ENCODE measurements at regions not wholly inside any gene's neighbourhood (a gene's known extent, or its start where the extent isn't known, plus 50 kb on each side); places are given as distances from the start of the nearest gene placed in this dataset.
"Not testable (repeated sequence)": the region's sequence is repeated elsewhere in the genome, so short reads cannot be mapped to it uniquely, and the experiment has no call there.

- not testable (repeated sequence) for H3K27me3 ChIP-seq (replicated peaks; ENCODE audit: control insufficient read depth, insufficient read depth, low read length); H3K36me3 ChIP-seq (ENCODE audit: control insufficient read depth, insufficient read depth, low read length); DNase-seq (ENCODE audit: extremely low read depth, insufficient read length); H3K4me3 ChIP-seq (replicated peaks; ENCODE audit: low read depth, low read length)
Measured at GRCh38 chr11:49585495-49585894, 366.7 kb upstream of the OR4C13 start.

GRCh38 chr11:49608892-49609291 is 343.3 kb upstream of the OR4C13 start:
- not testable (repeated sequence) for H3K27me3 ChIP-seq (replicated peaks; ENCODE audit: control insufficient read depth, insufficient read depth, low read length); H3K36me3 ChIP-seq (ENCODE audit: control insufficient read depth, insufficient read depth, low read length); H3K4me3 ChIP-seq (replicated peaks; ENCODE audit: low read depth, low read length); DNase-seq (ENCODE audit: extremely low read depth, insufficient read length)

GRCh38 chr11:49623872-49624271 is 328.3 kb upstream of the OR4C13 start:
- H3K27me3 ChIP-seq (replicated peaks; ENCODE audit: control insufficient read depth, insufficient read depth, low read length); DNase-seq (ENCODE audit: extremely low read depth, insufficient read length); H3K4me3 ChIP-seq (replicated peaks; ENCODE audit: low read depth, low read length); H3K36me3 ChIP-seq (ENCODE audit: control insufficient read depth, insufficient read depth, low read length): not testable (repeated sequence)

- H3K27me3 ChIP-seq (replicated peaks; ENCODE audit: control insufficient read depth, insufficient read depth, low read length); H3K4me3 ChIP-seq (replicated peaks; ENCODE audit: low read depth, low read length); H3K36me3 ChIP-seq (ENCODE audit: control insufficient read depth, insufficient read depth, low read length); DNase-seq (ENCODE audit: extremely low read depth, insufficient read length): not testable (repeated sequence)
Measured at GRCh38 chr11:49670705-49671104, 281.5 kb upstream of the OR4C13 start.

- H3K36me3 ChIP-seq (ENCODE audit: control insufficient read depth, insufficient read depth, low read length); H3K27me3 ChIP-seq (replicated peaks; ENCODE audit: control insufficient read depth, insufficient read depth, low read length); DNase-seq (ENCODE audit: extremely low read depth, insufficient read length); H3K4me3 ChIP-seq (replicated peaks; ENCODE audit: low read depth, low read length): not testable (repeated sequence)
Measured at GRCh38 chr11:49702121-49702520, 250.1 kb upstream of the OR4C13 start.

GRCh38 chr11:49750447-49750846 is 201.7 kb upstream of the OR4C13 start:
- not testable (repeated sequence) for DNase-seq (ENCODE audit: extremely low read depth, insufficient read length); H3K27me3 ChIP-seq (replicated peaks; ENCODE audit: control insufficient read depth, insufficient read depth, low read length); H3K36me3 ChIP-seq (ENCODE audit: control insufficient read depth, insufficient read depth, low read length); H3K4me3 ChIP-seq (replicated peaks; ENCODE audit: low read depth, low read length)

GRCh38 chr11:49750960-49751359 is 201.2 kb upstream of the OR4C13 start:
- not testable (repeated sequence) for H3K27me3 ChIP-seq (replicated peaks; ENCODE audit: control insufficient read depth, insufficient read depth, low read length); H3K4me3 ChIP-seq (replicated peaks; ENCODE audit: low read depth, low read length); H3K36me3 ChIP-seq (ENCODE audit: control insufficient read depth, insufficient read depth, low read length); DNase-seq (ENCODE audit: extremely low read depth, insufficient read length)

- not testable (repeated sequence) for DNase-seq (ENCODE audit: extremely low read depth, insufficient read length); H3K36me3 ChIP-seq (ENCODE audit: control insufficient read depth, insufficient read depth, low read length); H3K4me3 ChIP-seq (replicated peaks; ENCODE audit: low read depth, low read length)
Measured at GRCh38 chr11:49780791-49781190, 171.4 kb upstream of the OR4C13 start.

GRCh38 chr11:49782000-49782399 is 170.2 kb upstream of the OR4C13 start:
- H3K4me3 ChIP-seq (replicated peaks; ENCODE audit: low read depth, low read length); DNase-seq (ENCODE audit: extremely low read depth, insufficient read length); H3K36me3 ChIP-seq (ENCODE audit: control insufficient read depth, insufficient read depth, low read length); H3K27me3 ChIP-seq (replicated peaks; ENCODE audit: control insufficient read depth, insufficient read depth, low read length): not testable (repeated sequence)

More at GRCh38 chr11:49780791-49781190, 171.4 kb upstream of the OR4C13 start:
- not testable (repeated sequence) for H3K27me3 ChIP-seq (replicated peaks; ENCODE audit: control insufficient read depth, insufficient read depth, low read length)

- not testable (repeated sequence) for H3K36me3 ChIP-seq (ENCODE audit: control insufficient read depth, insufficient read depth, low read length); DNase-seq (ENCODE audit: extremely low read depth, insufficient read length); H3K27me3 ChIP-seq (replicated peaks; ENCODE audit: control insufficient read depth, insufficient read depth, low read length); H3K4me3 ChIP-seq (replicated peaks; ENCODE audit: low read depth, low read length)
Measured at GRCh38 chr11:49783841-49784240, 168.3 kb upstream of the OR4C13 start.

GRCh38 chr11:49789787-49790186 is 162.4 kb upstream of the OR4C13 start:
- not testable (repeated sequence) for H3K4me3 ChIP-seq (replicated peaks; ENCODE audit: low read depth, low read length); H3K36me3 ChIP-seq (ENCODE audit: control insufficient read depth, insufficient read depth, low read length); H3K27me3 ChIP-seq (replicated peaks; ENCODE audit: control insufficient read depth, insufficient read depth, low read length); DNase-seq (ENCODE audit: extremely low read depth, insufficient read length)

GRCh38 chr11:49798206-49798837 is 153.9 kb upstream of the OR4C13 start:
- not testable (repeated sequence) for H3K36me3 ChIP-seq (ENCODE audit: control insufficient read depth, insufficient read depth, low read length); H3K4me3 ChIP-seq (replicated peaks; ENCODE audit: low read depth, low read length); DNase-seq (ENCODE audit: extremely low read depth, insufficient read length); H3K27me3 ChIP-seq (replicated peaks; ENCODE audit: control insufficient read depth, insufficient read depth, low read length)

- H3K36me3 ChIP-seq (ENCODE audit: control insufficient read depth, insufficient read depth, low read length); H3K27me3 ChIP-seq (replicated peaks; ENCODE audit: control insufficient read depth, insufficient read depth, low read length); DNase-seq (ENCODE audit: extremely low read depth, insufficient read length); H3K4me3 ChIP-seq (replicated peaks; ENCODE audit: low read depth, low read length): not testable (repeated sequence)
Measured at GRCh38 chr11:49817705-49818430, 134.3 kb upstream of the OR4C13 start.

GRCh38 chr11:49823188-49823587 is 129.0 kb upstream of the OR4C13 start:
- not testable (repeated sequence) for H3K27me3 ChIP-seq (replicated peaks; ENCODE audit: control insufficient read depth, insufficient read depth, low read length); H3K4me3 ChIP-seq (replicated peaks; ENCODE audit: low read depth, low read length); DNase-seq (ENCODE audit: extremely low read depth, insufficient read length); H3K36me3 ChIP-seq (ENCODE audit: control insufficient read depth, insufficient read depth, low read length)

GRCh38 chr11:49850541-49850940 is 101.7 kb upstream of the OR4C13 start:
- not testable (repeated sequence) for H3K4me3 ChIP-seq (replicated peaks; ENCODE audit: low read depth, low read length); H3K36me3 ChIP-seq (ENCODE audit: control insufficient read depth, insufficient read depth, low read length); H3K27me3 ChIP-seq (replicated peaks; ENCODE audit: control insufficient read depth, insufficient read depth, low read length); DNase-seq (ENCODE audit: extremely low read depth, insufficient read length)
